GM23338 (cell line): ENCODE measurements at regions not wholly inside any gene's neighbourhood (a gene's known extent, or its start where the extent isn't known, plus 50 kb on each side); places are given as distances from the start of the nearest gene placed in this dataset.

Source experiments
- ATAC-seq: fragments of 200-7000 bp; cut with Tn5 transposase; 3 replicates; pipeline ENCODE4 v1.9.1; 2020
- DNase-seq: peaks from one replicate; pipeline ENCODE4 v3.0.0-alpha.2; 2015; ENCODE audit warnings: low spot score
- H2AFZ ChIP-seq: fragments of 200-600 bp; sonication (generic); 2 replicates; pipeline ENCODE4 v1.8.0; 2016; ENCODE audit warnings: antibody characterized with exemption, mild to moderate bottlenecking, moderate library complexity
- H3F3A ChIP-seq: fragments of 200-600 bp; sonication (generic); replicated peaks from 2 replicates; pipeline ENCODE4 v1.8.0; 2017; ENCODE audit warnings: antibody characterized with exemption, mixed run types, low read depth
- H3K27ac ChIP-seq: fragments of 200-600 bp; sonication (generic); 2 replicates; pipeline ENCODE4 v1.6.1; 2016; ENCODE audit warnings: low read depth
- H3K27me3 ChIP-seq: fragments of 200-600 bp; sonication (generic); 2 replicates; pipeline ENCODE4 v1.8.0; 2016; ENCODE audit warnings: mild to moderate bottlenecking, mixed run types, moderate library complexity; ENCODE audit not compliant: insufficient read depth
- H3K36me3 ChIP-seq: fragments of 200-600 bp; sonication (generic); 2 replicates; pipeline ENCODE4 v1.8.0; 2016; ENCODE audit warnings: mild to moderate bottlenecking; ENCODE audit not compliant: insufficient read depth
- H3K4me1 ChIP-seq: fragments of 200-600 bp; sonication (generic); 2 replicates; pipeline ENCODE4 v1.8.0; 2016; ENCODE audit warnings: mild to moderate bottlenecking, moderate library complexity; ENCODE audit not compliant: insufficient read depth
- H3K4me2 ChIP-seq: fragments of 200-600 bp; sonication (generic); 2 replicates; pipeline ENCODE4 v1.7.1; 2017; ENCODE audit warnings: mixed run types
- H3K4me3 ChIP-seq: fragments of 200-600 bp; sonication (generic); 2 replicates; pipeline ENCODE4 v1.6.1; 2016; ENCODE audit warnings: mixed run types
- H3K79me2 ChIP-seq: fragments of 200-600 bp; sonication (generic); replicated peaks from 2 replicates; pipeline ENCODE4 v1.8.0; 2017; ENCODE audit warnings: mild to moderate bottlenecking; ENCODE audit not compliant: insufficient read depth
- H3K9me2 ChIP-seq: fragments of 200-600 bp; sonication (generic); 2 replicates; pipeline ENCODE4 v1.8.0; 2017; ENCODE audit not compliant: insufficient read depth
- H4K20me1 ChIP-seq: fragments of 200-600 bp; sonication (generic); replicated peaks from 2 replicates; pipeline ENCODE4 v1.8.0; 2017; ENCODE audit warnings: mild to moderate bottlenecking; ENCODE audit not compliant: insufficient read depth
- H3K27ac Mint-ChIP-seq: 2 replicates; pipeline ENCODE4 v1.8.0; 2020; ENCODE audit warnings: inconsistent platforms, mild to moderate bottlenecking, moderate library complexity, mixed read lengths
- H3K27me3 Mint-ChIP-seq: 3 replicates; pipeline ENCODE4 v1.8.0; 2022; ENCODE audit warnings: low read depth, mild to moderate bottlenecking, moderate library complexity, mixed read lengths, inconsistent platforms; ENCODE audit not compliant: insufficient read depth, poor library complexity
- H3K36me3 Mint-ChIP-seq: 3 replicates; pipeline ENCODE4 v1.8.0; 2021; ENCODE audit warnings: low read depth, mild to moderate bottlenecking, inconsistent platforms, moderate library complexity, mixed read lengths
- H3K4me1 Mint-ChIP-seq: 3 replicates; pipeline ENCODE4 v1.8.0; 2020; ENCODE audit warnings: mild to moderate bottlenecking, inconsistent platforms, mixed read lengths
- H3K4me3 Mint-ChIP-seq: 3 replicates; pipeline ENCODE4 v1.8.0; 2021; ENCODE audit warnings: moderate library complexity, mild to moderate bottlenecking, inconsistent platforms, mixed read lengths
- H3K9me3 Mint-ChIP-seq: 3 replicates; pipeline ENCODE4 v1.8.0; 2020; ENCODE audit warnings: moderate library complexity, mild to moderate bottlenecking, inconsistent platforms, mixed read lengths
- CREB1 ChIP-seq: fragments of 250-450 bp; sonication (Bioruptor Pico); IDR thresholded peaks from 2 replicates; pipeline ENCODE4 v1.5.0; 2020; ENCODE audit warnings: low read depth, mild to moderate bottlenecking, moderate library complexity
- CTCF ChIP-seq, 2 experiments: fragments of 200-600 bp in 1 of 2; sonication (generic) in 1 of 2; conservative IDR thresholded peaks; 2 replicates each; pipeline versions ENCODE4 v1.5.1 to v1.6.1; 2016 to 2017; ENCODE audit warnings: antibody characterized with exemption in 2 of 2, low read depth in 2 of 2, mild to moderate bottlenecking in 2 of 2, moderate library complexity in 1 of 2
- ETS1 ChIP-seq: IDR thresholded peaks from 2 replicates; pipeline ENCODE4 v1.6.1; 2016; ENCODE audit warnings: antibody characterized with exemption
- EZH2 ChIP-seq: fragments of 200-600 bp; sonication (generic); IDR thresholded peaks from one replicate; pipeline ENCODE4 v1.8.0; 2017; ENCODE audit warnings: antibody characterized with exemption, mild to moderate bottlenecking, low read depth; ENCODE audit not compliant: unreplicated experiment
- EZH2phosphoT487 ChIP-seq: fragments of 200-600 bp; sonication (generic); IDR thresholded peaks from one replicate; pipeline ENCODE4 v1.8.1; 2018; ENCODE audit warnings: antibody characterized with exemption; ENCODE audit not compliant: unreplicated experiment
- JUNB ChIP-seq: IDR thresholded peaks from one replicate; pipeline ENCODE4 v1.6.1; 2016; ENCODE audit warnings: antibody characterized with exemption; ENCODE audit not compliant: unreplicated experiment
- NANOG ChIP-seq: IDR thresholded peaks from 2 replicates; pipeline ENCODE4 v1.6.1; 2016; ENCODE audit warnings: antibody characterized with exemption, borderline replicate concordance
- POLR2AphosphoS5 ChIP-seq: IDR thresholded peaks from 2 replicates; pipeline ENCODE4 v1.6.1; 2016; ENCODE audit warnings: antibody characterized with exemption, low read depth
- REST ChIP-seq: IDR thresholded peaks from one replicate; pipeline ENCODE4 v1.6.1; 2018; ENCODE audit warnings: antibody characterized with exemption; ENCODE audit not compliant: unreplicated experiment
- STAT1 ChIP-seq: IDR thresholded peaks from one replicate; pipeline ENCODE4 v1.6.1; 2016; ENCODE audit warnings: antibody characterized with exemption; ENCODE audit not compliant: unreplicated experiment
- ZNF114 ChIP-seq: fragments of 250-450 bp; sonication (Bioruptor Pico); IDR thresholded peaks from 2 replicates; pipeline ENCODE4 v1.5.0; 2020; ENCODE audit warnings: mild to moderate bottlenecking, moderate library complexity

GRCh38 chr18:8489761-8490160, 119.5 kb upstream of the RAB12 start:
- Mint-ChIP-seq H3K27ac (no peak overlapping the region), H3K27me3 (peaks cover 6% of the 10 kb centered on the region), H3K36me3 (no peaks in the 10 kb centered on the region), H3K9me3 (peaks cover 7% of the 10 kb centered on the region; the same call in 1 of the 3 replicates), H3K4me1 (no peaks in the 10 kb centered on the region), H3K4me3 (no peak overlapping the region)
- Histone ChIP-seq H3K79me2 (no peaks in the 10 kb centered on the region), H3K4me3 (no peak overlapping the region), H3K4me1 (no peaks in the 10 kb centered on the region), H3K9me2 (peaks cover 9% of the 10 kb centered on the region), H3F3A (no peaks in the 10 kb centered on the region), H3K27me3 (no peaks in the 10 kb centered on the region), H3K36me3 (no peaks in the 10 kb centered on the region), H2AFZ (0 out of 2 replicates have a peak overlapping the region, but pooled peaks have one; percentile 28), H3K27ac (no peak overlapping the region), H4K20me1 (no peaks in the 10 kb centered on the region), H3K4me2 (no peak overlapping the region)
- DNase-seq (no peak), ATAC-seq (no peak)
- TF ChIP-seq CTCF (conservative IDR thresholded peaks at IDR 0.05; ENCODE audit: low read depth in 2 of 2), result no peak
- no peak for TF ChIP-seq EZH2
- no peak for TF ChIP-seq POLR2AphosphoS5
- no peak for TF ChIP-seq NANOG
- TF ChIP-seq REST, result no peak
- no peak for TF ChIP-seq JUNB
- TF ChIP-seq CREB1, result no peak
- TF ChIP-seq ZNF114 (CRISPR knock-in tag), result no peak

GRCh38 chr18:8491516-8491915, 117.7 kb upstream of the RAB12 start:
- H3K27ac Mint-ChIP-seq, result no peak overlapping the region
- no peaks in the 10 kb centered on the region for H4K20me1 ChIP-seq
- DNase-seq (no peak), ATAC-seq (no peak)
- H3K4me1 ChIP-seq, result no peaks in the 10 kb centered on the region
- no peaks in the 10 kb centered on the region for H3K4me1 Mint-ChIP-seq
- H3K79me2 ChIP-seq, result no peaks in the 10 kb centered on the region
- no peak overlapping the region for H3K4me2 ChIP-seq
- peaks cover 6% of the 10 kb centered on the region for H3K9me2 ChIP-seq
- no peak overlapping the region for H3K27ac ChIP-seq
- no peaks in the 10 kb centered on the region for H3K36me3 Mint-ChIP-seq
- peaks cover 7% of the 10 kb centered on the region; the same call in 1 of the 3 replicates for H3K9me3 Mint-ChIP-seq
- no peak overlapping the region for H2AFZ ChIP-seq
- H3K4me3 ChIP-seq, result no peak overlapping the region
- H3F3A ChIP-seq, result no peaks in the 10 kb centered on the region
- H3K27me3 Mint-ChIP-seq, result peaks cover 10% of the 10 kb centered on the region
- H3K36me3 ChIP-seq, result no peaks in the 10 kb centered on the region
- no peaks in the 10 kb centered on the region for H3K27me3 ChIP-seq
- no peak overlapping the region for H3K4me3 Mint-ChIP-seq
- TF ChIP-seq NANOG, result no peak
- no peak for TF ChIP-seq CREB1
- no peak for TF ChIP-seq ETS1
- TF ChIP-seq POLR2AphosphoS5, result no peak
- TF ChIP-seq STAT1, result no peak
- TF ChIP-seq REST, result no peak
- no peak for TF ChIP-seq EZH2phosphoT487
